ENCODE measurements at regions not wholly inside any gene's neighbourhood (a gene's known extent, or its start where the extent isn't known, plus 50 kb on each side); places are given as distances from the start of the nearest gene placed in this dataset.

DNA sequence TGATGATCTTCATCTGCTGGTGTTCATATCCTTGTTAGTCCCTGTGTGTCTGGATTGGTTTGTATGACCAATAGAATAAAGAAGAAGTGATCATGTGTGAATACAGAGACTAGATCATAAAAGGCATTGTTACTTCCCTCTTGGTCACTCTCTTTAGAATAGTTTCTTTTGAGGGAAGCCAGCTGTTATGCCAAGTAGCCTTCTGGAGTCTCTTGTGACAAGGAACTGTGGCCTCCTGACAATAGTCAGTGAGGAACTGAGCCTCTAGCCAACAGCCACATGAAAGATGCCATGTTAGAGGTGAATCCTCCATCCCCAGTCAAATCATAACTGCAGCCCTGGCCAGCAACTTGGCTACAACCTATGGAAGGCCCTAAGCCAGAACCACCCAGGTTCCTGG is 63.0 kb upstream of the SMAD3 start:
- Mint-ChIP-seq H3K27me3 (ENCODE audit: low read depth) (peaks cover 21% of the 10 kb centered on the region), H3K4me3 (ENCODE audit: low read depth) (no peak overlapping the region), H3K4me1 (ENCODE audit: low read depth) (no peaks in the 10 kb centered on the region), H3K36me3 (ENCODE audit: low read depth) (peaks cover 4% of the 10 kb centered on the region), H3K9me3 (peaks cover 10% of the 10 kb centered on the region), H3K27ac (no peak overlapping the region)
- intact Hi-C loops (cut with micrococcal nuclease): no loop called here
- DNase-seq (ENCODE audit: low spot score): no peak

DNA sequence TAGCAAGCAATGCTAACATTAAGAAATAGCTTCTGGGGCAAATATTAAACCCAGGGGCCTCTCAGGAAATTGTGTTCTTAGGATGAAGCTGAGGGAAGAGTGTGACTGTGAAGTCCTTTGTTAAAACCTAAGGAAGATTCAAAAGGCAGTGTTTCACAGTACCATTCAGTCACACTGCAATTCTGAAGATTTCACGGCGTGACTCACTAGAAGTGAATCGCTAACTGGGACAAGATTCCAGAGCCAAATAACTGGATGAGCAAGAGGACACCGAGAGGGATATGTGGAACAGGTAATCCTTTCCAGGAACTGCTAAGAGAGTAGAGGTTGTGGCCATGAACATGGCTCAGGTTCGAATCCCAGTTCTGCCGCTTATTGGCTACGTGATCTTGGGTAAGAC is 61.8 kb upstream of the SMAD3 start:
- Mint-ChIP-seq H3K4me1 (ENCODE audit: low read depth) (no peaks in the 10 kb centered on the region), H3K27me3 (ENCODE audit: low read depth) (peaks cover 21% of the 10 kb centered on the region)

DNA sequence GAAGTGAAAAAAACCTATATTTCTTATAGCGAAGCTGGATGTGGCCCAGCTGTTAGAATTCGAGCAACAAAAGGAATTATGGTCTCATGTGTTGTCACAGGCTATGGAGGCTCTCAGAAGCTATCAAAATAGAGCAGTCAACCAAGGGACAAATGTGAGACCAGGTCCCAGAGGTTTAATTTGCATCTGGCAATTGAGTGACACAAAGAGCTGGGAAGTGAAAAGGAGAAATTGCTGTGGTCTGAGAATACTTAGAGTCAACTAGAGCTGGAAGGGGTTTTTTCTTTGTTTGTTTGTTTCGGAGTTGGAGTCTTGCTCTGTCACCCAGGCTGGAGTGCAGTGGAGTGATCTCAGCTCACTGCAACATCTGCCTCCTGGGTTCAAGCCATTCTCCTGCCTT is 61.3 kb upstream of the SMAD3 start:
- Mint-ChIP-seq H3K9me3 (peaks cover 3% of the 10 kb centered on the region), H3K4me3 (ENCODE audit: low read depth) (no peak overlapping the region), H3K36me3 (ENCODE audit: low read depth) (no peaks in the 10 kb centered on the region), H3K4me1 (ENCODE audit: low read depth) (no peaks in the 10 kb centered on the region), H3K27ac (no peak overlapping the region), H3K27me3 (ENCODE audit: low read depth) (peaks cover 21% of the 10 kb centered on the region)
- no peak for DNase-seq (ENCODE audit: low spot score)
- intact Hi-C loops (cut with micrococcal nuclease): no loop called here

More for the DNA sequence above, 61.8 kb upstream of the SMAD3 start:
- intact Hi-C loops (cut with micrococcal nuclease): no loop called here
- Mint-ChIP-seq H3K27ac (no peak overlapping the region), H3K9me3 (peaks cover 5% of the 10 kb centered on the region), H3K36me3 (ENCODE audit: low read depth) (no peaks in the 10 kb centered on the region), H3K4me3 (ENCODE audit: low read depth) (no peak overlapping the region)
- DNase-seq (ENCODE audit: low spot score): no peak

DNA sequence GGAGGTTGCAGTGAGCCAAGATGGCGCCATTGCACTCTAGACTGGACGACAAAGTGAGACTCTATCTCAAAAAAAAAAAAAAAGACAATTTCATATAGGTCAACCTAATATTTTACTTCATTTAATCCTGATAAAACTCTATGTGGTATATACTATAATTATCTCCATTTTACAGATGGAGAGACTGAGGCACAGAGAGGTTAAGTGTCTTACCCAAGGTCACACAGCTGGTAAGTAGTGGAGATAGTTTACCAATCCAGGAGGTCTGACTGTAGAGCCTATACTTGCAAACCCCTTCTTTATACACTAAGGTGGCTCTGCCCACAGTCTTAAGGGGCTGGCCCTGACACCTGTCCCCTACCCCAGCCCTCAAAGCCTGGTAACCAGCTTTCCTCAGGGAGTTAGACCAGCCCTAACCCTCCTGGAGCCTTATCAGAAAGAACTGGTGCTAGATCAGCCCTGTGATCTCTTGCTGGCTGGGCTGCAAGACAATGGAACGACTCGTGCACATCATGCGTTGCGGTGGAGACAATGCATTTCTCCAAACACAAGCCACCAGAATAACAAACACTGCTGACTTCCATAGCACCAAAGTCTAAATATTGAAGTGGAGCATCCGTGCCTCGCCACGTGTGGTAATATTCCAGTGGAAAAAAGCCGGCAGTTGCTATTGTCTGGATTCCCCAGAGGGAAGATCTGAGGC is 60.0 kb upstream of the SMAD3 start:
- Mint-ChIP-seq H3K27me3 (ENCODE audit: low read depth) (peaks cover 20% of the 10 kb centered on the region), H3K9me3 (no peaks in the 10 kb centered on the region), H3K36me3 (ENCODE audit: low read depth) (no peaks in the 10 kb centered on the region), H3K4me3 (ENCODE audit: low read depth) (no peak overlapping the region), H3K4me1 (ENCODE audit: low read depth) (peaks cover 5% of the 10 kb centered on the region), H3K27ac (no peak overlapping the region)
- intact Hi-C loops (cut with micrococcal nuclease): no loop called here
- no peak for DNase-seq (ENCODE audit: low spot score)

DNA sequence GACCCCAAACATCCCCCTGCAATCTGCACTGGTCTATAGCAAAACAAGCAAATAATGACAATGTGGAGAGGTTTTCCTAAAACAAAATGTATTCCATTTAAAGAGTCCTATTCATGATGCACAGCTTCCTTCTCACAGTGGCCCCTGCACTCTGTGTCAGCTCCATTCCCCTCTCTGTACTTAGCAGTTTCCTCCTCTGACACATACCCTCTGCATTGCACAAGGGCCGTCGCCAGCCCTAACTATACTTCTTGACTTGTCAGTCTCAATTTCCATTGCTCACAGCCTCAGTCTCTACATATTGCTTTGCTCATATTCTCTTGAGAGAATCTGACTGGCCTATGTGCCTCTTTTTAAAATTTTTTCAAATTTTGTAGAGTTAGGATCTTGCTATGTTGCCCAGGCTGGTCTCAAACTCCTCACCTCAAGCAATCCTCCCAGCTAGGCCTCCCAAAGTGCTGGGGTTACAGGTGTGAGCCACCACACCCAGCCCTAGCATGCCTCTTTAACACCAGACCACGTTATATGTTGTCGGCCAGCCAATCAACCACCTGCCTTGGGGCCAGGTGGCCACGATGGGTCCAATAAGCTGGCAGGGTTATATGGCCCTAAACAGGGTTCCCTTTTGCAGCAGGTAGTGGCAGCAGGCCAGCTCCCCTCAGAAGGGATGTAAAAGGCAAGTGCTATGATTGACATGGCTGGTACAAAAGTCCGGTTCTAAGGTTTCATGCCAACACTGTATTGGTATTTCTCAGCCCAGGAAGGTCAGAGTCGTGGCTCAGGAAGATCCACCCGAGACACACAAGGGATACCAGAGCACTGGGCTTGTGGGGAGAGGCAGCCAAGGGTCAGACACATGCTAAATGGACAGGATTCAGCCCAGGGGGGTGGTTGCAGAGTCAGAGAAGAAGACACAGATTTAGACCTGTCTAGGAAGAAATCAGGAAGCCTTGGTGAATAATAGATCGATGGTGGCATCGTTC is 59.0 kb upstream of the SMAD3 start:
- Mint-ChIP-seq H3K27me3 (ENCODE audit: low read depth) (peaks cover 14% of the 10 kb centered on the region), H3K4me3 (ENCODE audit: low read depth) (no peak overlapping the region), H3K36me3 (ENCODE audit: low read depth) (no peaks in the 10 kb centered on the region), H3K4me1 (ENCODE audit: low read depth) (peaks cover 5% of the 10 kb centered on the region), H3K9me3 (no peaks in the 10 kb centered on the region), H3K27ac (no peak overlapping the region)
- intact Hi-C loops (cut with micrococcal nuclease): no loop called here
- no peak for DNase-seq (ENCODE audit: low spot score)

DNA sequence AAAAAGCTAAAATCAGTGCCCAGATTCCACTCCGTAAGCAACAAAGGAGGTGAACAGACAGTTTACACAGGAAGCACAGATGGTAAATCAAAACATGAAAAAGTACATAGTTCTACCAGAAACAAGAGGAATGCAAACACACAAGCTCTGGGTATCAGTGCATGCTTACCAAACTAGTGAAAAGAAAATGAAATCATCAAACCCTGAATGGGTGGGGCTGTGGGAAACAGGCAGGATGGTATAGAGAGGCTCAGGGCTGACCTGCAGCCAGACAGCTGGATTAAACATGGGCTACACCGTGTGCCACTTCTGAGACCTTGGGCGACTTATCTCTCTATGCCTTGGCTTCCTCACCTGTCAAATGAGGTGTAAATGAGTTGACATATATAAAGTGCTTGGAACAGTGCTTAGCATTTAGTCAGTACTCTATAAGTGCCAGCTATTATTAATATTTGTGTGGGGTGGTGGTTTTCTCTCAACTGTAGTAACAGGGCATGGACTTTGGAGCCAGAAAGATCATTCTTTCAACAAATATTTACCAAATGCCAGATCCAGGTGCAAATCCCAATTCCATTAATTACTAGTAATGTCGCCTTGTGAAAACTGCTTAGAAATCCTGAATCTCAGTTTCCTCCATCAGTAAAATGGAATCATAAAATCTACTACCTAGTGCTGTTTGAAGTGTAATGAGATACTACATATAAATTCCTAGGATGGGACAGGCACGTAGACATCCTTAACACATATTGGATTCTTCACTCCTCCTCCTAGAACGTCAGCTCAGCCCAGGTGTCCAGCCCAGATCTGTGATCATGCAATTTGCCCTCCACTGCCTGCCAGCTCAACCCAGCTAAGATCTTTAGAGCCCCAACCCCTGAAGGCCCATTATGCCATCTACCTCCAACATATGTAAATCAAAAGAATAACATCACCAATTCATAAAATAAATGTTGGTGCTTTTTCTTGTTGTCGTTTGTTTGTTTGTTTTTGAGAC is 55.5 kb upstream of the SMAD3 start:
- Mint-ChIP-seq H3K9me3 (no peaks in the 10 kb centered on the region), H3K27ac (no peak overlapping the region), H3K36me3 (ENCODE audit: low read depth) (no peaks in the 10 kb centered on the region), H3K4me1 (ENCODE audit: low read depth) (peaks cover 5% of the 10 kb centered on the region), H3K27me3 (ENCODE audit: low read depth) (peaks cover 12% of the 10 kb centered on the region), H3K4me3 (ENCODE audit: low read depth) (no peak overlapping the region)
- intact Hi-C loops (cut with micrococcal nuclease): no loop called here
- DNase-seq (ENCODE audit: low spot score): no peak

DNA sequence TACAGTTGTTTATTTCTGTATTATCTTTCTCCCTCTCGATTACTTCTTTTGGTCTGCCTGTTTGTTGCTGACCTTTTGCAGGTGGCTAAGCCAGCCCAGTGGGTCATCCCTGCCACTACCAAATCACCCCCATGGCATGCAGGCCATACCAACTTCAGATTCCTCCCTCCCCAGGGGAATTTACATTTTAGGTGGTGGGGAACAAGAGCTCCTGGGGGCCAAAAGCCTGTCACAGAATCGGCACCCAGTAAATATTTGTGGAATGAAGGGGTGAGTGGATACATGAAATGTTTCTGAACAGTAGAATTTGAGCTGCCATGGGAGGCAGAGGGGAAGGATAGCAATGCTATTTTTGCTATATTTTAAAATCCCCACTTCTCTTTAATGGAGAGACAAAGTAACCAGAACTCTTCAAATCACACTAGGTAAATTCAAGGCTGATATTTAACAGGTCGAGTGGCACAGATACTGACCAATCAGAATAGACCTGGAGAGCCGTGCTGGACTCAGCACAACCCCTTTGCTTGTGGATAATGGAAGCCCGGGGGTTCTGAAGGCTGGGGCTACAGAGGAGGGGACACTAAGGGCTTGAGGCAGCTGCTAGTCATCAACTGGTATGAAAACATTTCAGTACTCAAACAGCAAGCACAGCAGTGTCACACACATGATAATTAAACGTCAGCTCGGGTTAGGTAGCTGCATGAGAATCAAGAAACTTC is 54.3 kb upstream of the SMAD3 start:
- intact Hi-C loops (cut with micrococcal nuclease): no loop called here
- Mint-ChIP-seq H3K9me3 (no peaks in the 10 kb centered on the region), H3K4me3 (ENCODE audit: low read depth) (no peak overlapping the region), H3K4me1 (ENCODE audit: low read depth) (peaks cover 5% of the 10 kb centered on the region), H3K27me3 (ENCODE audit: low read depth) (peaks cover 15% of the 10 kb centered on the region), H3K36me3 (ENCODE audit: low read depth) (no peaks in the 10 kb centered on the region), H3K27ac (no peak overlapping the region)
- DNase-seq (ENCODE audit: low spot score): no peak

DNA sequence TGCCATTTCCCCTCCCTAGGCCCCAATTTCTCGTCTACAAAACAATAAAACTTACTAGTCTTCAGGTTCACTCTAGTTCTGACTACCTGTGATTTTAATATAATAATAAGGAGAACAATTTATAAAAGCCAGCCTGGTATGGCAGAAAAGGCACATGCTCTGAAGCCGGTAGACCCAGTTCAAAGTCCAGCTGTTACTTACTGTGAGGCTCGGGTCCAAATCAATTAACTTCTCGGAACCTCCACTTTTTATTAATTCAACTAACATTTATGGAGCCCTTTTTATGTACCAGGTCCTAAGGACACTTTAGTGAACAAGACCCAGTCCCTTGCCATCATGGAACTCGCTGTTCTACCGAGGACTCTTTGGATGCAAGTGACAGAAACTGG is 53.8 kb upstream of the SMAD3 start:
- Mint-ChIP-seq H3K27me3 (ENCODE audit: low read depth) (peaks cover 14% of the 10 kb centered on the region), H3K4me1 (ENCODE audit: low read depth) (peaks cover 5% of the 10 kb centered on the region), H3K9me3 (no peaks in the 10 kb centered on the region), H3K4me3 (ENCODE audit: low read depth) (no peak overlapping the region), H3K36me3 (ENCODE audit: low read depth) (no peaks in the 10 kb centered on the region), H3K27ac (no peak overlapping the region)
- intact Hi-C loops (cut with micrococcal nuclease): no loop called here
- DNase-seq (ENCODE audit: low spot score): no peak

DNA sequence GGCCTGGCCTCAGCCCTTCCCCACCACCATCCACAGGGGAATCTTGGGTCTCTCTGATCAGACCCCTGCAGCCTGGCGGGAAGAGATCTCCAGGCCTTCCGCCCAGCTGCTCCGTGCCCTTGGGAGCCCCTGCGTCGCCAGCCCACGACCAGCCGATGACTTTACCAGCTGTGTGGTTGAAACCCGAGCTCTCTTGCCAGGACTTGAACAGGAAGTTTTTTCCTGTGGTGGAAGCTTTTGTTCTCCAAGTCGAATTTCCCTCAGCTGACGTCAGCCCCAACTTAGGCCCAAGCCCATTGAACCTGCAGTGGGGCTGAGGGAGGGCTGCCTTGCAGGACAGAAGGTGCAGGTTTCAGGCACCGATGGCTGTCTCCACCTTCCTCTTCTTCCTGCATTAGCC is 51.7 kb upstream of the SMAD3 start:
- H3K4me3 Mint-ChIP-seq (ENCODE audit: low read depth): no peak overlapping the region
- no peak for DNase-seq (ENCODE audit: low spot score)
- peaks cover 13% of the 10 kb centered on the region for H3K27me3 Mint-ChIP-seq (ENCODE audit: low read depth)
- H3K27ac Mint-ChIP-seq: no peak overlapping the region
- H3K4me1 Mint-ChIP-seq (ENCODE audit: low read depth): peaks cover 14% of the 10 kb centered on the region
- intact Hi-C loops (cut with micrococcal nuclease): no loop called here
- H3K9me3 Mint-ChIP-seq: no peaks in the 10 kb centered on the region
- H3K36me3 Mint-ChIP-seq (ENCODE audit: low read depth): no peaks in the 10 kb centered on the region

Measured in activated T-helper 2 cell treated with anti-CD3 and anti-CD28 coated beads, Interferon-gamma antibody, Interleukin-2, Interleukin-4, amounts not matched to agents 10 μg/mL and 5 μg/mL and 100 μg/mL, durations not matched to agents 14 hours and 24 hours and 36 hours (primary cell).